WTC11 (cell line): ENCODE measurements at regions not wholly inside any gene's neighbourhood (a gene's known extent, or its start where the extent isn't known, plus 50 kb on each side); places are given as distances from the start of the nearest gene placed in this dataset.

Experiments
- ATAC-seq: fragments of 200-7000 bp; cut with Tn5 transposase; 2 replicates; pipeline ENCODE4 v1.10.0; 2021; ENCODE audit warnings: mild to moderate bottlenecking, moderate library complexity
- CTCF ChIA-PET: fragments of 300-600 bp; sonication (Branson Sonifier 250); formaldehyde crosslinking; loops from one replicate; lab custom pipeline; 2021; ENCODE audit warnings: antibody characterized with exemption; lab: Charles Lee
- POLR2A ChIA-PET: fragments of 350-600 bp; sonication (Branson Sonifier 250); formaldehyde crosslinking; loops from one replicate; lab custom pipeline; 2021; ENCODE audit warnings: antibody characterized with exemption; lab: Charles Lee
- DNase-seq: peaks from one replicate; pipeline ENCODE4 v3.0.0; 2021; ENCODE audit warnings: low spot score
- H3K27ac Mint-ChIP-seq: 2 replicates; pipeline ENCODE4 v1.8.0; 2021; ENCODE audit warnings: mixed read lengths
- H3K27me3 Mint-ChIP-seq: 2 replicates; pipeline ENCODE4 v1.8.0; 2021; ENCODE audit warnings: low read depth, mild to moderate bottlenecking, moderate library complexity, mixed read lengths
- H3K36me3 Mint-ChIP-seq: 2 replicates; pipeline ENCODE4 v1.8.0; 2021; ENCODE audit warnings: mixed read lengths
- H3K4me1 Mint-ChIP-seq: 2 replicates; pipeline ENCODE4 v1.8.0; 2022; ENCODE audit warnings: mixed read lengths
- H3K4me3 Mint-ChIP-seq: 2 replicates; pipeline ENCODE4 v1.8.0; 2021; ENCODE audit warnings: mild to moderate bottlenecking, moderate library complexity, mixed read lengths
- H3K9me3 Mint-ChIP-seq: 2 replicates; pipeline ENCODE4 v1.8.0; 2021; ENCODE audit warnings: mixed read lengths
- ATF2 ChIP-seq: sonication (generic); formaldehyde crosslinking; IDR thresholded peaks from 2 replicates; pipeline ENCODE4 v1.8.1; 2022; ENCODE audit warnings: low read depth, missing genetic modification reagents, borderline replicate concordance
- CREM ChIP-seq: sonication (generic); formaldehyde crosslinking; IDR thresholded peaks from 2 replicates; pipeline ENCODE4 v1.8.1; 2022; ENCODE audit warnings: mild to moderate bottlenecking, missing genetic modification reagents, moderate library complexity
- ESRRA ChIP-seq: sonication (generic); formaldehyde crosslinking; IDR thresholded peaks from 2 replicates; pipeline ENCODE4 v1.8.1; 2022; ENCODE audit warnings: mild to moderate bottlenecking, missing genetic modification reagents, borderline replicate concordance
- FOXP1 ChIP-seq: sonication (generic); formaldehyde crosslinking; IDR thresholded peaks from 2 replicates; pipeline ENCODE4 v1.8.0; 2022; ENCODE audit warnings: missing genetic modification reagents, mild to moderate bottlenecking, moderate library complexity, borderline replicate concordance
- HMGA2 ChIP-seq: fragments of 250-450 bp; sonication (Bioruptor Pico); IDR thresholded peaks from 2 replicates; pipeline ENCODE4 v1.4.0; 2021; ENCODE audit warnings: mild to moderate bottlenecking, moderate library complexity
- NFYB ChIP-seq: sonication (generic); formaldehyde crosslinking; conservative IDR thresholded peaks from 2 replicates; pipeline ENCODE4 v1.8.0; 2022; ENCODE audit warnings: low read depth, missing genetic modification reagents
- RELA ChIP-seq: sonication (generic); formaldehyde crosslinking; IDR thresholded peaks from 2 replicates; pipeline ENCODE4 v1.8.1; 2022; ENCODE audit warnings: missing genetic modification reagents, mild to moderate bottlenecking, borderline replicate concordance
- SMAD3 ChIP-seq: sonication (generic); formaldehyde crosslinking; IDR thresholded peaks from 2 replicates; pipeline ENCODE4 v1.8.0; 2022; ENCODE audit warnings: missing genetic modification reagents, mild to moderate bottlenecking, borderline replicate concordance
- STAT6 ChIP-seq: sonication (generic); formaldehyde crosslinking; conservative IDR thresholded peaks from 2 replicates; pipeline ENCODE4 v1.8.1; 2023; ENCODE audit warnings: mild to moderate bottlenecking, low read depth, missing genetic modification reagents, moderate library complexity
- ZNF317 ChIP-seq: sonication (generic); formaldehyde crosslinking; IDR thresholded peaks from 2 replicates; pipeline ENCODE4 v1.8.1; 2023; ENCODE audit warnings: low read depth, mild to moderate bottlenecking, moderate library complexity, missing genetic modification reagents, borderline replicate concordance
- ZNF425 ChIP-seq: fragments of 250-450 bp; sonication (Bioruptor Pico); conservative IDR thresholded peaks from 2 replicates; pipeline ENCODE4 v1.9.0; 2021; ENCODE audit warnings: mild to moderate bottlenecking
- ZNF512 ChIP-seq: sonication (generic); formaldehyde crosslinking; IDR thresholded peaks from 2 replicates; pipeline ENCODE4 v1.8.1; 2022; ENCODE audit warnings: missing genetic modification reagents, borderline replicate concordance
- ZNF532 ChIP-seq: fragments of 250-450 bp; sonication (Bioruptor Pico); IDR thresholded peaks from 2 replicates; pipeline ENCODE4 v1.9.0; 2021; ENCODE audit warnings: mild to moderate bottlenecking, borderline replicate concordance
- TF ChIP-seq, protein P1 (sequence below): sonication (generic); formaldehyde crosslinking; IDR thresholded peaks from 2 replicates; pipeline ENCODE4 v1.8.0; 2022; ENCODE audit warnings: mild to moderate bottlenecking, missing genetic modification reagents
- TF ChIP-seq, protein P2 (sequence below): sonication (generic); formaldehyde crosslinking; IDR thresholded peaks from 2 replicates; pipeline ENCODE4 v1.8.0; 2022; ENCODE audit warnings: mild to moderate bottlenecking, missing genetic modification reagents

GRCh38 chr18:11497585-11497984, 111.8 kb upstream of the SLC35G4 start:
- H3K4me1 Mint-ChIP-seq = no peaks in the 10 kb centered on the region
- ATAC-seq (no peak), DNase-seq (no peak)
- H3K36me3 Mint-ChIP-seq = no peaks in the 10 kb centered on the region
- CTCF ChIA-PET = no interaction called here
- POLR2A ChIA-PET = no interaction called here
- no peak overlapping the region for H3K27ac Mint-ChIP-seq
- no peaks in the 10 kb centered on the region; the same call in 1 of the 2 replicates for H3K27me3 Mint-ChIP-seq
- no peak for TF ChIP-seq RELA (CRISPR knock-in tag)
- TF ChIP-seq ZNF512 = no peak
- TF ChIP-seq ZNF532 (CRISPR knock-in tag) = no peak
- no peak for TF ChIP-seq HMGA2 (CRISPR knock-in tag)
- no peak for TF ChIP-seq STAT6
- no peak for TF ChIP-seq ESRRA (CRISPR knock-in tag)
- TF ChIP-seq NFYB (CRISPR knock-in tag) = no peak
- TF ChIP-seq CREM = no peak
- TF ChIP-seq SMAD3 (CRISPR knock-in tag) = no peak
- TF ChIP-seq ATF2 (CRISPR knock-in tag) = no peak
- no peak overlapping the region for H3K4me3 Mint-ChIP-seq
- H3K9me3 Mint-ChIP-seq = no peaks in the 10 kb centered on the region

GRCh38 chr18:11496526-11497172, 112.7 kb upstream of the SLC35G4 start:
- ChIA-PET POLR2A (no interaction called here), CTCF (no interaction called here)
- ATAC-seq (no peak), DNase-seq (no peak)
- Mint-ChIP-seq H3K36me3 (no peaks in the 10 kb centered on the region), H3K4me1 (no peaks in the 10 kb centered on the region), H3K27me3 (no peaks in the 10 kb centered on the region; the same call in 1 of the 2 replicates), H3K9me3 (no peaks in the 10 kb centered on the region), H3K4me3 (no peak overlapping the region), H3K27ac (no peak overlapping the region)
- no peak for TF ChIP-seq ZNF317
- TF ChIP-seq FOXP1 (CRISPR knock-in tag) = no peak
- TF ChIP-seq, protein P1, sequence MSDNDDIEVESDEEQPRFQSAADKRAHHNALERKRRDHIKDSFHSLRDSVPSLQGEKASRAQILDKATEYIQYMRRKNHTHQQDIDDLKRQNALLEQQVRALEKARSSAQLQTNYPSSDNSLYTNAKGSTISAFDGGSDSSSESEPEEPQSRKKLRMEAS (CRISPR knock-in tag) = no peak
- TF ChIP-seq ZNF425 (CRISPR knock-in tag) = no peak
- TF ChIP-seq, protein P2, sequence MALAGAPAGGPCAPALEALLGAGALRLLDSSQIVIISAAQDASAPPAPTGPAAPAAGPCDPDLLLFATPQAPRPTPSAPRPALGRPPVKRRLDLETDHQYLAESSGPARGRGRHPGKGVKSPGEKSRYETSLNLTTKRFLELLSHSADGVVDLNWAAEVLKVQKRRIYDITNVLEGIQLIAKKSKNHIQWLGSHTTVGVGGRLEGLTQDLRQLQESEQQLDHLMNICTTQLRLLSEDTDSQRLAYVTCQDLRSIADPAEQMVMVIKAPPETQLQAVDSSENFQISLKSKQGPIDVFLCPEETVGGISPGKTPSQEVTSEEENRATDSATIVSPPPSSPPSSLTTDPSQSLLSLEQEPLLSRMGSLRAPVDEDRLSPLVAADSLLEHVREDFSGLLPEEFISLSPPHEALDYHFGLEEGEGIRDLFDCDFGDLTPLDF (CRISPR knock-in tag) = no peak
